Coronary artery (tissue), 2 donors: ENCODE measurements at regions not wholly inside any gene's neighbourhood (a gene's known extent, or its start where the extent isn't known, plus 50 kb on each side); places are given as distances from the start of the nearest gene placed in this dataset.

Source experiments
- DNase-seq: peaks from one replicate; pipeline ENCODE4 v3.0.0-alpha.2; 2017; ENCODE audit warnings: low spot score
- H3K27ac ChIP-seq, 2 donors: fragments of 200-600 bp; sonication (generic); one replicate each; pipeline ENCODE4 v1.5.1; 2016 to 2019
- H3K4me3 ChIP-seq: fragments of 200-600 bp; sonication (generic); 2 replicates; pipeline ENCODE4 v1.5.1; 2016; ENCODE audit warnings: mild to moderate bottlenecking, moderate library complexity
- CTCF ChIP-seq: fragments of 200-600 bp; sonication (generic); IDR thresholded peaks from one replicate; pipeline ENCODE4 v1.5.1; 2019; ENCODE audit warnings: antibody characterized with exemption

GRCh38 chr15:73001840-73002239 is 50.4 kb upstream of the NEO1 start:
- no peak overlapping the region for H3K4me3 ChIP-seq
- DNase-seq: no peak
- TF ChIP-seq CTCF: no peak
- no peak overlapping the region for H3K27ac ChIP-seq

- Histone ChIP-seq H3K4me3 (no peak overlapping the region), H3K27ac (no peak overlapping the region)
- no peak for DNase-seq
- TF ChIP-seq CTCF: no peak
These were observed 52.0 kb upstream of the NEO1 start for GRCh38 chr15:73000293-73000692.

- Histone ChIP-seq H3K4me3 (no peak overlapping the region), H3K27ac (no peak overlapping the region)
- no peak for TF ChIP-seq CTCF
- DNase-seq: no peak
These were observed 52.7 kb upstream of the NEO1 start for GRCh38 chr15:72999586-72999985.

- DNase-seq: no peak
- H3K4me3 ChIP-seq: no peak overlapping the region
- H3K27ac ChIP-seq: no peak overlapping the region
- TF ChIP-seq CTCF: no peak
These were observed 53.4 kb upstream of the NEO1 start for GRCh38 chr15:72998681-72999466.

- H3K27ac ChIP-seq: no peak overlapping the region
- no peak for TF ChIP-seq CTCF
- DNase-seq: no peak
- no peak overlapping the region for H3K4me3 ChIP-seq
These were observed 54.0 kb upstream of the NEO1 start for GRCh38 chr15:72998226-72998625.

GRCh38 chr15:72995849-72996248 is 56.4 kb upstream of the NEO1 start:
- DNase-seq: no peak
- Histone ChIP-seq H3K4me3 (no peak overlapping the region), H3K27ac (no peak overlapping the region)
- no peak for TF ChIP-seq CTCF

GRCh38 chr15:72994534-72995177 is 57.6 kb upstream of the NEO1 start:
- no peak for DNase-seq

More at GRCh38 chr15:72994534-72995177, 57.6 kb upstream of the NEO1 start:
- peak overlapping the region in 1 of 2 donors; percentile 85 for H3K27ac ChIP-seq
- TF ChIP-seq CTCF: no peak
- H3K4me3 ChIP-seq: no peak overlapping the region
